Esophagus squamous epithelium (tissue), 5 donors: ENCODE measurements at regions not wholly inside any gene's neighbourhood (a gene's known extent, or its start where the extent isn't known, plus 50 kb on each side); places are given as distances from the start of the nearest gene placed in this dataset.

Source experiments
- DNase-seq: peaks from one replicate; lab custom pipeline; 2025; lab: John Stamatoyannopoulos, UW
- H3K27ac ChIP-seq, 4 donors: fragments of 200-600 bp; sonication (generic); one replicate each; pipeline ENCODE4 v1.5.1; 2016 to 2019; ENCODE audit warnings: mild to moderate bottlenecking in 1 of 4
- H3K27me3 ChIP-seq, 4 donors: fragments of 200-600 bp; sonication (generic); 1 replicate in 3 of 4; 2 replicates in 1 of 4; pipeline versions ENCODE4 v1.5.1 to v1.6.0; 2017 to 2021; ENCODE audit warnings: antibody characterized with exemption in 1 of 4
- H3K36me3 ChIP-seq, 3 donors: fragments of 200-600 bp; sonication (generic); one replicate each; pipeline ENCODE4 v1.5.1; 2016 to 2019
- H3K4me1 ChIP-seq, 3 donors: fragments of 200-600 bp; sonication (generic); one replicate each; pipeline ENCODE4 v1.5.1; 2017 to 2019
- H3K4me3 ChIP-seq, 4 donors: fragments of 200-600 bp; sonication (generic); 1 replicate in 3 of 4; 2 replicates in 1 of 4; pipeline ENCODE4 v1.5.1; 2016 to 2019; ENCODE audit warnings: mild to moderate bottlenecking in 2 of 4, moderate library complexity in 1 of 4
- H3K9me3 ChIP-seq, 3 donors: fragments of 200-600 bp; sonication (generic); one replicate each; pipeline ENCODE4 v1.5.1; 2016 to 2019
- POLR2A ChIP-seq, 4 donors: fragments of 450-650 bp; IDR thresholded peaks; one replicate each; pipeline ENCODE4 v1.6.1; 2017; ENCODE audit warnings: antibody characterized with exemption in 4 of 4, mild to moderate bottlenecking in 4 of 4, moderate library complexity in 3 of 4
- WGBS, 2 donors: methylation state at CpG; one replicate each; pipeline ENCODE4 v1.1.5; 2018; 5-methylcytosine and 5-hydroxymethylcytosine counted together
- intact Hi-C: fragments of 100-400 bp; cut with DNase I; formaldehyde crosslinking; loops from one replicate; pipeline ENCODE4 v1.15.0; 2022
- TF ChIP-seq, protein P1 (sequence below), 6 experiments: fragments of 450-650 bp in 4 of 6; fragments of 200-600 bp in 2 of 6; sonication (generic) in 2 of 6; IDR thresholded peaks; one replicate each; pipeline ENCODE4 v1.5.1; 2016 to 2019; ENCODE audit warnings: antibody characterized with exemption in 6 of 6, mild to moderate bottlenecking in 4 of 6, moderate library complexity in 4 of 6
- donor health status: DM: yes; HTN: yes; CAD: no.

DNA sequence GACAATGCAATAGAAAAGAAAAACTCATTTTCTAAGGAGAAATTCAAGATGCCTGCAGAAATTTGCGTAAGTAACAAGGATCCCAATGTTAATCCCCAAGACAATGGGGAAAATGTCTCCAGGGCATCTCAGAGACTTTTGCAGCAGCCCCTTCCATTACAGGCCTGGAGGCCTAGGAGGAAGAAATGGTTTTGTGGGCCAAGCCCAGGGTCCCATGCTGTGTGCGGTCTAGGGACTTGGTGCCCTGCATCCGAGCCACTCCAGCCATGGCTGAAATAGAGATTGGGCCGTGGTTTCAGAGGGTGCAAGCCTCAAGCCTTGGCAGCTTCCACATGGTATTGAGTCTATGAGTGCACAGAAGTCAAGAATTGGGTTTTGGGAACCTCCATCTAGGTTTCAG is 103.9 kb upstream of the ACVR1 start:
- Histone ChIP-seq H3K36me3 (no peaks in the 10 kb centered on the region), H3K4me1 (no peaks in the 10 kb centered on the region), H3K4me3 (no peak overlapping the region), H3K27ac (no peak overlapping the region), H3K27me3 (no peaks in the 10 kb centered on the region), H3K9me3 (peaks cover 0 to 21% (median 11%) of the 10 kb centered on the region in 3 donors)
- 77 to 78% methylated on average over 4 of the region's 4 CpGs for WGBS, 2 donors
- intact Hi-C loops: no loop called here
- no peak for TF ChIP-seq POLR2A (IDR thresholded peaks at IDR 0.05)
- TF ChIP-seq, protein P1, sequence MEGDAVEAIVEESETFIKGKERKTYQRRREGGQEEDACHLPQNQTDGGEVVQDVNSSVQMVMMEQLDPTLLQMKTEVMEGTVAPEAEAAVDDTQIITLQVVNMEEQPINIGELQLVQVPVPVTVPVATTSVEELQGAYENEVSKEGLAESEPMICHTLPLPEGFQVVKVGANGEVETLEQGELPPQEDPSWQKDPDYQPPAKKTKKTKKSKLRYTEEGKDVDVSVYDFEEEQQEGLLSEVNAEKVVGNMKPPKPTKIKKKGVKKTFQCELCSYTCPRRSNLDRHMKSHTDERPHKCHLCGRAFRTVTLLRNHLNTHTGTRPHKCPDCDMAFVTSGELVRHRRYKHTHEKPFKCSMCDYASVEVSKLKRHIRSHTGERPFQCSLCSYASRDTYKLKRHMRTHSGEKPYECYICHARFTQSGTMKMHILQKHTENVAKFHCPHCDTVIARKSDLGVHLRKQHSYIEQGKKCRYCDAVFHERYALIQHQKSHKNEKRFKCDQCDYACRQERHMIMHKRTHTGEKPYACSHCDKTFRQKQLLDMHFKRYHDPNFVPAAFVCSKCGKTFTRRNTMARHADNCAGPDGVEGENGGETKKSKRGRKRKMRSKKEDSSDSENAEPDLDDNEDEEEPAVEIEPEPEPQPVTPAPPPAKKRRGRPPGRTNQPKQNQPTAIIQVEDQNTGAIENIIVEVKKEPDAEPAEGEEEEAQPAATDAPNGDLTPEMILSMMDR (IDR thresholded peaks at IDR 0.05): no peak
- no peak for DNase-seq

GRCh38 chr2:157971702-157972101 is 95.6 kb upstream of the ACVR1 start:
- H3K9me3 ChIP-seq: no peaks in the 10 kb centered on the region
- H3K4me1 ChIP-seq: peaks cover 0 to 5% (median 0%) of the 10 kb centered on the region in 3 donors
- no peak overlapping the region for H3K4me3 ChIP-seq
- no peak overlapping the region for H3K27ac ChIP-seq
- H3K36me3 ChIP-seq: no peaks in the 10 kb centered on the region
- no peak for DNase-seq
- intact Hi-C loops: no loop called here
- no peaks in the 10 kb centered on the region for H3K27me3 ChIP-seq
- TF ChIP-seq, protein P1 (IDR thresholded peaks at IDR 0.05): no peak
- TF ChIP-seq POLR2A (IDR thresholded peaks at IDR 0.05): no peak

DNA sequence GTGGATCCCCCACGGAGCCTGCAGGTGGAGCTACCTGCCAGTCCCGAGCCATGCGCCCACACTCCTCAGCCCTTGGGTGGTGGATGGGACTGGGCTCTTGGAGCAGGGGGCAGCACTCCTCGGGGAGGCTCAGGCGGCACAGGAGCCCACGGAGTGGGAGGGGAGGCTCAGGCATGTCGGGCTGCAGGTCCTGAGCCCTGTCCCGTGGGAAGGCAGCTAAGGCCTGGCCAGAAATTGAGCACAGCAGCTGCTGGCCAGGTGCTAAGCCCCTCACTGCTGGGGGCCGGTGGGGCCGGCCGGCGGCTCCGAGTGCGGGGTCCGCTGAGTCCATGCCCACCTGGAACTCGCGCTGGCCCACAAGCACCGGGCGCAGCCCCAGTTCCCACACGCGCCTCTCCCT is 91.7 kb upstream of the ACVR1 start:
- Histone ChIP-seq H3K4me3 (no peak overlapping the region), H3K9me3 (no peaks in the 10 kb centered on the region), H3K36me3 (no peaks in the 10 kb centered on the region), H3K27ac (no peak overlapping the region), H3K4me1 (peaks cover 0 to 5% (median 0%) of the 10 kb centered on the region in 3 donors), H3K27me3 (no peaks in the 10 kb centered on the region)
- DNase-seq: no peak
- WGBS, 2 donors: 100% methylated on average over 1 of the region's 21 CpGs; no CpG with 5 or more reads in 1 of the 2 donors
- TF ChIP-seq, protein P1 (IDR thresholded peaks at IDR 0.05): no peak
- TF ChIP-seq POLR2A (IDR thresholded peaks at IDR 0.05): no peak
- intact Hi-C loops: no loop called here

- Histone ChIP-seq H3K36me3 (no peaks in the 10 kb centered on the region), H3K4me1 (no peaks in the 10 kb centered on the region), H3K4me3 (no peak overlapping the region), H3K27ac (no peak overlapping the region), H3K9me3 (peaks cover 0 to 32% (median 3%) of the 10 kb centered on the region in 3 donors), H3K27me3 (no peaks in the 10 kb centered on the region)
- intact Hi-C loops: no loop called here
- TF ChIP-seq, protein P1 (IDR thresholded peaks at IDR 0.05): no peak
- no peak for TF ChIP-seq POLR2A (IDR thresholded peaks at IDR 0.05)
- no peak for DNase-seq
- 81 to 83% methylated on average over 2 to 3 of the region's 3 CpGs for WGBS, 2 donors
These were observed 83.1 kb upstream of the ACVR1 start for GRCh38 chr2:157959249-157959648.

DNA sequence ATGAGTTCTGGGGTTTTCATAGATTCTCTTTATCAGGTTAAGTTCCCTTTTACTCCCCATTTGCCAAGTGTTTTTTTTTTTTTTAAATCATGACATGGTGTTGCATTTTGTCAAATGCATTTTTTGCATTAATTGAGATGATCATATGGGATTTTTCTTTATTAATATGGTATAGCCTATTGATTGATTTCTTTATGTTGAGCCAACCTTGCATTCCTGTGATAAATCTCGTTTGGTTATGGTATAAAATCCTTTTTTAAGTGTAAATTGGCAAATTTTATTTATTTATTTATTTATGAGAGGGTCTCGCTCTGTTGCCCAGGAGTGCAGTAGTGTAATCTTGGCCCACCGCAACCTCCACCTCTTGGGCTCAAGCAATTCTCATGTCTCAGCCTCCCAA is 81.5 kb upstream of the ACVR1 start:
- Histone ChIP-seq H3K27me3 (no peaks in the 10 kb centered on the region), H3K4me1 (no peaks in the 10 kb centered on the region), H3K36me3 (no peaks in the 10 kb centered on the region), H3K27ac (no peak overlapping the region), H3K4me3 (no peak overlapping the region), H3K9me3 (peaks cover 0 to 32% (median 3%) of the 10 kb centered on the region in 3 donors)
- WGBS, 2 donors: 31 to 37% methylated on average over 3 of the region's 3 CpGs
- TF ChIP-seq, protein P1 (IDR thresholded peaks at IDR 0.05): no peak
- TF ChIP-seq POLR2A (IDR thresholded peaks at IDR 0.05): no peak
- no peak for DNase-seq
- intact Hi-C loops: no loop called here
